SK-N-SH (cell line): ENCODE measurements at regions not wholly inside any gene's neighbourhood (a gene's known extent, or its start where the extent isn't known, plus 50 kb on each side); places are given as distances from the start of the nearest gene placed in this dataset.

Experiments
- MAX ChIP-seq: IDR thresholded peaks from 2 replicates; pipeline ENCODE4 v1.4.0; 2012; ENCODE audit warnings: low read depth
- NFIC ChIP-seq: IDR thresholded peaks from 2 replicates; pipeline ENCODE4 v1.4.0; 2012; ENCODE audit warnings: borderline replicate concordance
- ZBTB33 ChIP-seq: IDR thresholded peaks from 2 replicates; pipeline ENCODE4 v1.4.0; 2012; ENCODE audit warnings: low read depth, borderline replicate concordance

GRCh38 chr2:122864728-122865127 lies 1109.3 kb downstream of the TSN start:
- TF ChIP-seq MAX: no peak
- TF ChIP-seq ZBTB33: no peak
- no peak for TF ChIP-seq NFIC
